ENCODE measurements at regions not wholly inside any gene's neighbourhood (a gene's known extent, or its start where the extent isn't known, plus 50 kb on each side); places are given as distances from the start of the nearest gene placed in this dataset.

- no peak for DNase-seq (ENCODE audit: low read depth in 2 of 2)
These were observed 284.4 kb upstream of the B3GAT1 start for GRCh38 chr11:134696455-134696854.

- no peak for DNase-seq (ENCODE audit: low read depth in 2 of 2)
These were observed 279.9 kb upstream of the B3GAT1 start for GRCh38 chr11:134691985-134692384.

GRCh38 chr11:134691295-134691873, 279.3 kb upstream of the B3GAT1 start:
- no peak for DNase-seq (ENCODE audit: low read depth in 2 of 2)

- no peak for DNase-seq (ENCODE audit: low read depth in 2 of 2)
These were observed 277.8 kb upstream of the B3GAT1 start for GRCh38 chr11:134689886-134690285.

DNA sequence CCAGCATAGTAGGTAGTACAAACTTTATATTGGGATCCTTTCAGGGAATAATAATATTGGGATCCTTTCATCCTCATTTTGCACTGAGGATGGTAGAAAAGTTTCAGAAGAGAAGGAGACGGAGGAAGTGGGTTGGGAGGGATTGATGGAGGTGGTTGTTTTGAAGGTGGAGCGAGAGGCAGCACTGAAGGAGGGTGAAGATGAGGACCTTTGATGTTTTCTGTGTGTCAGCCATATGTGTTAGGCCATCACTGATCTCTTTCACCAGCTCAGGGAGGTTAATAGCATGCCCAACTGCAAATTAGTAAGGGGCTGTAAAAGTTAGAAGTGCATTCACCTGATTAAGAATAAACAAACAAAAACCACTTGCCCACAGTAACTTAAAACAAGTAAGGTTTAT, 275.5 kb upstream of the B3GAT1 start:
- no peak for DNase-seq (ENCODE audit: low read depth in 2 of 2)

GRCh38 chr11:134686460-134687061, 274.5 kb upstream of the B3GAT1 start:
- no peak for DNase-seq (ENCODE audit: low read depth in 2 of 2)

- no peak for DNase-seq (ENCODE audit: low read depth in 2 of 2)
These were observed 273.8 kb upstream of the B3GAT1 start for GRCh38 chr11:134685793-134686380.

GRCh38 chr11:134684576-134684975, 272.5 kb upstream of the B3GAT1 start:
- no peak for DNase-seq (ENCODE audit: low read depth in 2 of 2)

DNA sequence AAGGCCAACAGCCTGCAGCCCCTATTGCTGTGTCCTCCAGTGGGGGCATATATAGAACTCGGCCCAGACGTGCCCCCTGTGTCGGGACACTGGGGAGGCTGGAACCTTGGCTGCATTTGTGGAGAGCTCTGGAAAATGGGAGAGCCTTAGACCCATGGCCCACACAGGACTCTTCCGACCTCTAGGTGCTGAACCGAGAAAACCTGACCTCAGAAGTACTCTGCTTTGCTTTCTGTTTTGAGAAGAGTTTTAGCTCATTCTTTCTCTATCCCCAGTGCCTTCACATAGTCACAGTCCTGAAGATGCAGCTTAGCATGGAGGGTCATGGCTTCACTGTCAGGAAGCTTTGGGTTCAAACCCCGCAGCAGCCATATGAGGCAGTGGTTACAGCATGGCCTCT, 271.8 kb upstream of the B3GAT1 start:
- no peak for DNase-seq (ENCODE audit: low read depth in 2 of 2)

DNA sequence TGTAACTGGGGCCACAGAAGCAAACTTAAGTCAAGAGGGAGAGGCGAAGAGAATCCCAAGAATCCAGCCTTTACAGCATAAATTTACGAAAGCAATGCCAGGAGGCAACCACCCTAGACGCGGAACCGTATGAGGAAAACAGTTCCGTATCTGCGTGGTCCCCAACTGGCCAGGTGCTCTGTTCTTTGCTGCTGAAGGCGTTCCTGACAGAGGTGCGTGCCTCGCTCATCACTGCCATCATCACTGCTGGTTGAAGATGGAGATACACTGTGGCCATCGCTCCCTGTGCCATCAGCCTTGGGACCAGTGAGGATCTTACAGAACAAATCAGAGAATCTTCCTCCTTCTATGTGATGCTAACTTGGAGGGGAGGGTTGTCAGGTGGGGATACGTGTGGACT, 270.5 kb upstream of the B3GAT1 start:
- no peak for DNase-seq (ENCODE audit: low read depth in 2 of 2)

- no peak for DNase-seq (ENCODE audit: low read depth in 2 of 2)
These were observed 267.6 kb upstream of the B3GAT1 start for GRCh38 chr11:134679592-134679991.

GRCh38 chr11:134678744-134679143, 266.7 kb upstream of the B3GAT1 start:
- no peak for DNase-seq (ENCODE audit: low read depth in 2 of 2)

DNA sequence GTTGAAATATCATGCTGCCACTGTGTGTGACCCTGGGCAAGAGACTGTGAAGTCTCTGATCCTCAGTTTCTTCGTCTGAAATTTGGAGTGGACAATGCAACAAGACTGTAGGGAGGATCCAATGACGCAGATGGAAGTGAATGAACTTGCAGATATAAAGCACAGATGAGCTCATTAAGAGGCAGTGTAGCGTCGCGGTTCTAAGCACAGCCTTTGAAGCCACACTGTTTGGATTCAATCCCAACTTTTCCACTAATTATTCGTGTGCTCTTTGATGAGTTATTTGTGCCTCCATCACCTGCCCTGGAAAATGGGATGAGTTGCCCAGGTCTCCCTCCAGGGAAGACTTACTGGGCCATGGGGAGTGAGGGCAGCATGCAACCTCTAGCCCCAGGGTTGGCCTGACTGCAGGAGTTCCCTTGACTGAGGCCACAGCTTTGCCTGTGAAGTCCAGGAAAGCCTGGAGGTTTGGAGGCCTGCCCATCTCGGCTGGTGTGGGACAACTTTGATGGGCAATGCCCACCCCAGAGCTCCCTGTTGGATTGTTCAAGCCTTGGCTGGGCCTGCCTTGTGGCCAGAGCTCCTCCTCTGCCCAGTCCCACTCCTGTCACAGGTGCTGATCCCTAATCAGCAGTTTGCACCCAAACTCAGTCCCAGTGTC, 266.0 kb upstream of the B3GAT1 start:
- no peak for DNase-seq (ENCODE audit: low read depth in 2 of 2)

DNA sequence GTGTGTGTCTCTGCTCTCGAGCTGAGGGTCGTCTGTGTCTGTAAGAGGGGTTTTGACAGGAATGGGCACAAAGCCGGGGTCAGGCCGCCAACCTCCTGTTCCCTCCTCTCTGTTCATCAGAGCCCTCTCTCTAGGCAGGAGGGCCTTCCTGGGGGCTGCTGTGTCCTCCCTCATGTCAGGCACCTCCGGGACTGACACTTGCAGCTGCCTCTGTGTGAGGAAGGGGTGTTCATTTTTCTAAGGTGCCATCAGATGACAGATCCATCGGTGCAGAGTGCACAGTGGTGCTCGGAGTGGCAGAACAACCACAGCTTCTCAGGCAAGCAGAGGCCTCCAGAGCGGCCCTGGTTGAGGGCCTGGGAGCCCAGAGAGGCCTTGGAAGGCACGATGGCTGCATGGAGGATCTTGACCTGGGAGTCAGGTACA, 265.4 kb upstream of the B3GAT1 start:
- DNase-seq (ENCODE audit: low read depth in 2 of 2): no peak

DNA sequence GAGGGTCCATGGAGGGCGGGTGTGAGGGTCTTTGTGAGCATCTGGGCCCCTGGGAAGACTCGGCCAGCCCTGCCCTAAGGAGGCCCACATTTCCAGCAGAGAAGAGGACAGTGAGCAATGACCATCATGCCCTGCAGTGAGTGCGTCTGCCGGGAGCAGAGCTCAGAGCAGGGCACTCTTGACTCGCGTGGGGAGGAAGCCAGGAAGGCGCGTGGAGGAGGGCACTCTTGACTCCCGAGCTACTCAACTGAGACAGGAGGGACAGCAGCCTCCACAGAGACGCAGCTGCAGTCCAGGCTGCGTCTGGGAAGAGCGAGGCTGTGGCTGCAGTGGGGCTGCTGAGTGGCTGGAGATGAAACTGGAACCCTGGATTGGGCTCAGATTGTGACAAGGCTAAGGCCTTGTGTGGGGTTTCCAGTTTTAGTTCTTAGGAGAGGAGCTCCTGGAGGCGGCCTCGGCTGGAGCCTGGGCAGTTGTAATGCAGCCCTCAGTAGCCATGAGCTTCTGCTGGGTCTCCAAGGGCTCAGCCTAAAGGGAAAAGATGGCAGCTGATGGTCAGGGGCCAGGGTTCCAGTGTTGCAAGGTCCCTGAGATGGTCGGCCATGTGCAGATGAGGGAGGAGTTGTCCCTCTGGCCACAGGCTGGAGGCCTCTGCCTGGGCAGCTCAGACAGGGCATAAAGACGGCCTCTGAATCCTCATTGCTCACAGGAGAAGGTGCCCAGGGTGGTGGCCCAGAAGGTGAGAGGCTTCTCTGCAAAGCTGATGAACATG, 264.7 kb upstream of the B3GAT1 start:
- no peak for DNase-seq (ENCODE audit: low read depth in 2 of 2)

- no peak for DNase-seq (ENCODE audit: low read depth in 2 of 2)
These were observed 263.9 kb upstream of the B3GAT1 start for GRCh38 chr11:134675983-134676382.

GRCh38 chr11:134674974-134675373, 262.9 kb upstream of the B3GAT1 start:
- no peak for DNase-seq (ENCODE audit: low read depth in 2 of 2)

GRCh38 chr11:134670961-134671370, 258.9 kb upstream of the B3GAT1 start:
- no peak for DNase-seq (ENCODE audit: low read depth in 2 of 2)

DNA sequence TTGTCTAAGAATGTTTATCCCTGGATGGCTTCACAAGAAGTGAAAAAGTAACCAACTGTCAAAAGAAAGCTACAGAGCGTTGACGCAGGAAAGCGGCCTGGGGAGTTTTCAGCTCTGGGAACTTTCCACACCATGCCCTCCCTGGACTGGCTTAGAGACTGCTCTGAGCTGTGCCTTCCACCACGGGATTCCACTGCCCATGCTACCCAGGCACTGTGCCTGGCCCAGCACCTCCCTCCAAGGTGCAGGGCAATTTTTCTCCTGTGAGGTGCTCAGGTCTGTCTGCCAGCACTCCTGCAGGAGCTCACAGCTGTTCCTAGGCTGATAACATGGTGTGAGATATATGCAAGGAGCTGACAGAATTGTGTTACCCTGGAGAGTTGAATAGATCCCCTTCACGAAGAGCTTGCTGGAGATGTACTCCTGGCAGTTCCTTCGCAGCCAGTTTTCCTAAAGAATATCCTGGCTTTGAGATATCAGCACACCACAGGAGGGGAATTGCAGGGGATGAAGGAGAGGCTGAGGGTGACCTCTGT, 258.3 kb upstream of the B3GAT1 start:
- no peak for DNase-seq (ENCODE audit: low read depth in 2 of 2)

DNA sequence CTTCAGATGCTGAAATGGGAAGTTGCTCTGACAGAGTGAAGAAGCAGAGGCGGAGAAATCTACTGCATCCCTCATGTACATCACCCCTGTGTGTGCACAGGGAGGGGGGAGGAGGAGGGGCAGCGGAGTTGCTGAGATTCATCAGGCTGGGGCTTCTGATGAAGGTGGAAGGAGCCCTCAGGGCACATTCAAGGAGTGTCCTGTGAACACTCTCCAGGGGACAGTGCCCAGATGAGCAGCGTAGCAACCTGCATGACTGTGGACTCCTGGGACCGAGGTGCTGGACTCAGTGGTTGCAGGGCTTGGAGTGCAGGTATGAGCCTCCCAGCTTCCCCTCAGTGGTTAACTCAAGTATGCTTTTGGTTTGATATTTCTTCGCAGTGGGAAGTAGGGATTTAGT, 257.8 kb upstream of the B3GAT1 start:
- DNase-seq (ENCODE audit: low read depth in 2 of 2): no peak

GRCh38 chr11:134668796-134669195, 256.8 kb upstream of the B3GAT1 start:
- no peak for DNase-seq (ENCODE audit: low read depth in 2 of 2)

- DNase-seq (ENCODE audit: low read depth in 2 of 2): no peak
These were observed 256.0 kb upstream of the B3GAT1 start for GRCh38 chr11:134668076-134668475.

Data from stimulated activated CD4-positive, alpha-beta T cell treated with anti-CD3 and anti-CD28 coated beads, Interleukin-1b, Interleukin-23, amount 100 ng/mL, for 4 hours (primary cell).